GM12878 (cell line): ENCODE measurements at regions not wholly inside any gene's neighbourhood (a gene's known extent, or its start where the extent isn't known, plus 50 kb on each side); places are given as distances from the start of the nearest gene placed in this dataset.
A peak's percentile ranks its signal among the peaks of the same experiment; 100 is the strongest.

Source experiments
- ATAC-seq: fragments of 200-7000 bp; cut with Tn5 transposase; 3 replicates; pipeline ENCODE4 v1.9.1; 2020; ENCODE audit warnings: mild to moderate bottlenecking, moderate library complexity
- BruUV-seq: library from RNA; stranded (reverse); fragments of 400-500 nt; replicated peaks from 2 replicates; lab custom pipeline; 2021; lab: Mats Ljungman, UMichigan
- CTCF ChIA-PET: fragments of 300-600 bp; sonication (Branson Sonifier 250); formaldehyde crosslinking; extraction: SDS; loops from one replicate; lab custom pipeline; 2021; ENCODE audit warnings: inconsistent platforms; lab: Yijun Ruan, JAX
- POLR2A ChIA-PET: fragments of 350-600 bp; formaldehyde crosslinking; extraction: SDS; loops from one replicate; lab custom pipeline; 2021; ENCODE audit warnings: inconsistent platforms; lab: Charles Lee
- RAD21 ChIA-PET: fragments of 300-600 bp; sonication (Branson Sonifier 250); formaldehyde crosslinking; loops from one replicate; lab custom pipeline; 2023; ENCODE audit warnings: antibody characterized with exemption; ENCODE audit not compliant: unreplicated experiment; lab: Charles Lee
- SMC1A ChIA-PET: fragments of 300-600 bp; sonication (Branson Sonifier 250); formaldehyde crosslinking; loops from one replicate; lab custom pipeline; 2023; ENCODE audit not compliant: unreplicated experiment, uncharacterized antibody; lab: Charles Lee
- DNase-seq: peaks from one replicate; pipeline ENCODE4 v3.0.0-alpha.2; 2011; ENCODE audit warnings: low read depth, low spot score
- FAIRE-seq: peaks from 3 replicates; lab custom pipeline; 2011; peaks lifted over from hg19 to GRCh38; lab: Jason Lieb, UNC
- H2AFZ ChIP-seq: 2 replicates; pipeline ENCODE4 v1.6.0; 2011; ENCODE audit warnings: low read depth, low read length, control low read depth; ENCODE audit not compliant: control insufficient read depth
- H3K27ac ChIP-seq: 2 replicates; pipeline ENCODE4 v1.5.1; 2011; ENCODE audit warnings: control low read depth; ENCODE audit not compliant: control insufficient read depth, insufficient read depth
- H3K27me3 ChIP-seq, 2 experiments: replicated peaks in 1 of 2; 2 replicates each; pipeline versions ENCODE4 v1.6.0 to v1.6.1; 2011; ENCODE audit warnings: low read length in 1 of 2; ENCODE audit not compliant: control insufficient read depth in 2 of 2, insufficient read depth in 2 of 2
- H3K36me3 ChIP-seq, 2 experiments: 2 replicates each; pipeline ENCODE4 v1.5.1; 2011; ENCODE audit warnings: low read length in 1 of 2; ENCODE audit not compliant: control insufficient read depth in 2 of 2, insufficient read depth in 2 of 2
- H3K4me1 ChIP-seq: 2 replicates; pipeline ENCODE4 v1.6.1; 2011; ENCODE audit warnings: mild to moderate bottlenecking, low read length, moderate library complexity, mixed read lengths; ENCODE audit not compliant: control insufficient read depth, insufficient read depth
- H3K4me2 ChIP-seq: 2 replicates; pipeline ENCODE4 v1.6.0; 2011; ENCODE audit warnings: control low read depth; ENCODE audit not compliant: control insufficient read depth, insufficient read depth
- H3K4me3 ChIP-seq: fragments of 200-600 bp; sonication (generic); 2 replicates; pipeline ENCODE4 v1.5.1; 2016
- H3K79me2 ChIP-seq: 2 replicates; pipeline ENCODE4 v1.6.0; 2011; ENCODE audit warnings: low read length; ENCODE audit not compliant: control insufficient read depth, insufficient read depth
- H3K9ac ChIP-seq: 2 replicates; pipeline ENCODE4 v1.8.0; 2011; ENCODE audit warnings: low read length, control low read depth, mixed read lengths; ENCODE audit not compliant: control insufficient read depth, insufficient read depth
- H3K9me3 ChIP-seq: replicated peaks from 3 replicates; pipeline ENCODE4 v1.5.1; 2011; ENCODE audit warnings: mild to moderate bottlenecking, low read length; ENCODE audit not compliant: control insufficient read depth, insufficient read depth
- H4K20me1 ChIP-seq: 2 replicates; pipeline ENCODE4 v1.6.0; 2011; ENCODE audit not compliant: control insufficient read depth, insufficient read depth
- ATF2 ChIP-seq: IDR thresholded peaks from 2 replicates; pipeline ENCODE4 v1.6.1; 2012; ENCODE audit warnings: low read length, inconsistent platforms
- CHD2 ChIP-seq: IDR thresholded peaks from 2 replicates; pipeline ENCODE4 v1.6.1; 2011; ENCODE audit warnings: low read depth, low read length, improper control_type of control experiment, borderline replicate concordance
- CREB1 ChIP-seq: IDR thresholded peaks from 2 replicates; pipeline ENCODE4 v1.6.1; 2012; ENCODE audit warnings: low read depth, mild to moderate bottlenecking, inconsistent platforms
- GABPA ChIP-seq: IDR thresholded peaks from 2 replicates; pipeline ENCODE4 v1.6.1; 2014; ENCODE audit warnings: antibody characterized with exemption, low read depth, mild to moderate bottlenecking, inconsistent platforms
- HCFC1 ChIP-seq: fragments of 150-350 bp; IDR thresholded peaks from 2 replicates; pipeline ENCODE4 v1.6.1; 2014; ENCODE audit warnings: low read length
- HDAC2 ChIP-seq: fragments of 200-600 bp; sonication (generic); IDR thresholded peaks from 2 replicates; pipeline ENCODE4 v1.6.1; 2017
- JUND ChIP-seq: IDR thresholded peaks from 2 replicates; pipeline ENCODE4 v1.6.1; 2012; ENCODE audit warnings: low read depth, mild to moderate bottlenecking, low read length, improper control_type of control experiment, moderate library complexity
- MTA2 ChIP-seq: fragments of 450-650 bp; IDR thresholded peaks from 2 replicates; pipeline ENCODE4 v1.6.1; 2016; ENCODE audit warnings: low read depth, mild to moderate bottlenecking, moderate library complexity
- POLR2A ChIP-seq: IDR thresholded peaks from 2 replicates; pipeline ENCODE4 v1.6.1; 2011; ENCODE audit warnings: low read depth, mild to moderate bottlenecking, low read length
- POU2F2 ChIP-seq: IDR thresholded peaks from 3 replicates; pipeline ENCODE4 v1.6.1; 2011; ENCODE audit warnings: low read depth, mild to moderate bottlenecking, low read length, borderline replicate concordance
- RAD21 ChIP-seq: IDR thresholded peaks from 2 replicates; pipeline ENCODE4 v1.6.1; 2011; ENCODE audit warnings: mild to moderate bottlenecking, low read depth, low read length, moderate library complexity; ENCODE audit not compliant: insufficient read depth
- TCF7 ChIP-seq: IDR thresholded peaks from 2 replicates; pipeline ENCODE4 v1.6.1; 2014; ENCODE audit warnings: antibody characterized with exemption, borderline replicate concordance
- ZNF207 ChIP-seq: fragments of 450-650 bp; IDR thresholded peaks from 2 replicates; pipeline ENCODE4 v1.6.1; 2014; ENCODE audit warnings: antibody characterized with exemption, mild to moderate bottlenecking, borderline replicate concordance
- ZSCAN29 ChIP-seq: fragments of 450-650 bp; IDR thresholded peaks from 2 replicates; pipeline ENCODE4 v1.6.1; 2017; ENCODE audit warnings: mild to moderate bottlenecking, moderate library complexity
- WGBS: methylation state at CpG from one replicate; pipeline ENCODE4 v1.1.6; 2016; ENCODE audit warnings: low lambda C conversion rate; ENCODE audit not compliant: insufficient replicate concordance, insufficient coverage; ENCODE audit errors: missing lambda C conversion rate; 5-methylcytosine and 5-hydroxymethylcytosine counted together
- in situ Hi-C: fragments of 300-500 bp; cut with MboI; formaldehyde crosslinking; loops from 9 replicates; pipeline ENCODE4 v1.14.3; 2018; ENCODE audit warnings: mixed read lengths
- intact Hi-C: fragments of 100-400 bp; cut with micrococcal nuclease; formaldehyde crosslinking; loops from one replicate; pipeline ENCODE4 v1.14.2; 2022; ENCODE audit not compliant: unreplicated experiment
- TF ChIP-seq, protein P1 (sequence below): IDR thresholded peaks from 2 replicates; pipeline ENCODE4 v1.6.1; 2011; ENCODE audit warnings: low read depth, mild to moderate bottlenecking, low read length, moderate library complexity, borderline replicate concordance; ENCODE audit errors: extremely low read depth
- TF ChIP-seq, protein P2 (sequence below): IDR thresholded peaks from 2 replicates; pipeline ENCODE4 v1.6.1; 2012; ENCODE audit warnings: low read depth, low read length, improper control_type of control experiment
- TF ChIP-seq, protein P3 (sequence below): fragments of 450-650 bp; IDR thresholded peaks from 2 replicates; pipeline ENCODE4 v1.6.1; 2018; ENCODE audit warnings: mild to moderate bottlenecking, low read depth, moderate library complexity; ENCODE audit not compliant: partially characterized antibody

DNA sequence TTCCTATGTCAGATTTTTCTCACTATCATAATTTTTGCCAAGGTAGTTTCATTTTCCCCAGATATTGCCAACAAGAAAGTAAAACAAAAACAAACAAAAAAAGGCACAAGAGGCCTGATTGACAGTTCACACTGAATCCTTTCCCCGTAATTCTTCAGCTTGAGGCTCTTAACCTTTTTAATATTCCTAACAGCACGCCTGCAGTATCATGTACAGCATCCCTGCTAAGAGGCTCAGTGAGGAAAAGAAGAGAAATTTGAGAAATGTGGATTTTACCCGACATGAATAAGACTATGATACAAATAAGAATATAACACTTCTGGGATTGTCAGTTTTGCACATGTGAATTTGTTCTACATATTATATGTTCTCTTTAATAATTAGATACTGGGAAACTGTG lies 182.4 kb upstream of the CDK1 start (continued):
- TF ChIP-seq, protein P1, sequence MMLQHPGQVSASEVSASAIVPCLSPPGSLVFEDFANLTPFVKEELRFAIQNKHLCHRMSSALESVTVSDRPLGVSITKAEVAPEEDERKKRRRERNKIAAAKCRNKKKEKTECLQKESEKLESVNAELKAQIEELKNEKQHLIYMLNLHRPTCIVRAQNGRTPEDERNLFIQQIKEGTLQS, result no peak
- TF ChIP-seq, all 136 proteins: peak for 0

GRCh38 chr10:60594476-60595051 lies 183.7 kb upstream of the CDK1 start:
- FAIRE-seq (no peak), ATAC-seq (0 out of 3 replicates have a peak, but pooled peaks have one; percentile 34), DNase-seq (no peak)
- no peaks in the 10 kb centered on the region for H4K20me1 ChIP-seq
- RAD21 ChIA-PET, result no interaction called here
- no peaks in the 10 kb centered on the region for H3K9me3 ChIP-seq
- H3K27ac ChIP-seq, result no peak overlapping the region
- SMC1A ChIA-PET, result no interaction called here
- WGBS, result 4% methylated on average over 1 of the region's 1 CpG
- CTCF ChIA-PET, result interaction anchor here (0.9 kb wide), 1 partner anchor 34 kb away, joined by 3 read pairs; no protein-coding TSS in a partner anchor
- no TSS peak for BruUV-seq
- no peak overlapping the region for H3K4me3 ChIP-seq
- H3K79me2 ChIP-seq, result no peaks in the 10 kb centered on the region
- POLR2A ChIA-PET, result no interaction called here
- no peaks in the 10 kb centered on the region for H3K4me1 ChIP-seq
- in situ Hi-C loops, result no loop called here
- H3K36me3 ChIP-seq, result no peaks in the 10 kb centered on the region
- no peak overlapping the region for H3K9ac ChIP-seq
- intact Hi-C loops, result no loop called here
- no peak overlapping the region for H2AFZ ChIP-seq
- no peak overlapping the region for H3K4me2 ChIP-seq
- H3K27me3 ChIP-seq, result no peaks in the 10 kb centered on the region
- TF ChIP-seq ZSCAN29 (no peak), POU2F2 (no peak), TCF7 (no peak), ZNF207 (no peak), HCFC1 (no peak), POLR2A (no peak), CREB1 (no peak), MTA2 (no peak), RAD21 (no peak), GABPA (no peak), ATF2 (no peak), JUND (no peak), HDAC2 (no peak), CHD2 (no peak)
- TF ChIP-seq, protein P2, sequence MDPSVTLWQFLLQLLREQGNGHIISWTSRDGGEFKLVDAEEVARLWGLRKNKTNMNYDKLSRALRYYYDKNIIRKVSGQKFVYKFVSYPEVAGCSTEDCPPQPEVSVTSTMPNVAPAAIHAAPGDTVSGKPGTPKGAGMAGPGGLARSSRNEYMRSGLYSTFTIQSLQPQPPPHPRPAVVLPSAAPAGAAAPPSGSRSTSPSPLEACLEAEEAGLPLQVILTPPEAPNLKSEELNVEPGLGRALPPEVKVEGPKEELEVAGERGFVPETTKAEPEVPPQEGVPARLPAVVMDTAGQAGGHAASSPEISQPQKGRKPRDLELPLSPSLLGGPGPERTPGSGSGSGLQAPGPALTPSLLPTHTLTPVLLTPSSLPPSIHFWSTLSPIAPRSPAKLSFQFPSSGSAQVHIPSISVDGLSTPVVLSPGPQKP, result no peak
- TF ChIP-seq, protein P3, sequence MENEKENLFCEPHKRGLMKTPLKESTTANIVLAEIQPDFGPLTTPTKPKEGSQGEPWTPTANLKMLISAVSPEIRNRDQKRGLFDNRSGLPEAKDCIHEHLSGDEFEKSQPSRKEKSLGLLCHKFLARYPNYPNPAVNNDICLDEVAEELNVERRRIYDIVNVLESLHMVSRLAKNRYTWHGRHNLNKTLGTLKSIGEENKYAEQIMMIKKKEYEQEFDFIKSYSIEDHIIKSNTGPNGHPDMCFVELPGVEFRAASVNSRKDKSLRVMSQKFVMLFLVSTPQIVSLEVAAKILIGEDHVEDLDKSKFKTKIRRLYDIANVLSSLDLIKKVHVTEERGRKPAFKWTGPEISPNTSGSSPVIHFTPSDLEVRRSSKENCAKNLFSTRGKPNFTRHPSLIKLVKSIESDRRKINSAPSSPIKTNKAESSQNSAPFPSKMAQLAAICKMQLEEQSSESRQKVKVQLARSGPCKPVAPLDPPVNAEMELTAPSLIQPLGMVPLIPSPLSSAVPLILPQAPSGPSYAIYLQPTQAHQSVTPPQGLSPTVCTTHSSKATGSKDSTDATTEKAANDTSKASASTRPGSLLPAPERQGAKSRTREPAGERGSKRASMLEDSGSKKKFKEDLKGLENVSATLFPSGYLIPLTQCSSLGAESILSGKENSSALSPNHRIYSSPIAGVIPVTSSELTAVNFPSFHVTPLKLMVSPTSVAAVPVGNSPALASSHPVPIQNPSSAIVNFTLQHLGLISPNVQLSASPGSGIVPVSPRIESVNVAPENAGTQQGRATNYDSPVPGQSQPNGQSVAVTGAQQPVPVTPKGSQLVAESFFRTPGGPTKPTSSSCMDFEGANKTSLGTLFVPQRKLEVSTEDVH, result no peak
